K562 (cell line): ENCODE measurements at regions not wholly inside any gene's neighbourhood (a gene's known extent, or its start where the extent isn't known, plus 50 kb on each side); places are given as distances from the start of the nearest gene placed in this dataset.

Source experiments
- ATAC-seq: fragments of 200-7000 bp; cut with Tn5 transposase; 3 replicates; pipeline ENCODE4 v1.9.1; 2020; ENCODE audit warnings: moderate library complexity
- BruUV-seq: library from RNA; stranded (reverse); fragments of 400-500 nt; replicated peaks from 2 replicates; lab custom pipeline; 2021; lab: Mats Ljungman, UMichigan
- CTCF ChIA-PET: fragments of 300-600 bp; formaldehyde crosslinking; extraction: SDS; loops from one replicate; lab custom pipeline; 2021; ENCODE audit warnings: low intra/inter-chr PET ratio; lab: Yijun Ruan, JAX
- POLR2A ChIA-PET: fragments of 300-600, 350-650 bp; sonication (Branson Sonifier 250); formaldehyde crosslinking; extraction: SDS; loops from one replicate; lab custom pipeline; 2021; ENCODE audit warnings: antibody characterized with exemption, inconsistent platforms; lab: Yijun Ruan, JAX
- DNase-seq, 4 experiments: peaks; one replicate each; pipeline versions ENCODE4 v3.0.0 to v3.0.0-alpha.2; 2011 to 2018; ENCODE audit warnings: low spot score in 3 of 4, mixed read lengths in 3 of 4; ENCODE audit errors: extremely low read depth in 1 of 4
- FAIRE-seq: peaks from 2 replicates; lab custom pipeline; 2011; peaks lifted over from hg19 to GRCh38; lab: Jason Lieb, UNC
- H2AFZ ChIP-seq: 2 replicates; pipeline ENCODE4 v1.6.0; 2011; ENCODE audit warnings: low read depth, low read length, control low read depth, inconsistent platforms
- H3K27ac ChIP-seq: fragments of 200-600 bp; 3 replicates; pipeline ENCODE4 v1.8.0; 2011; ENCODE audit warnings: low read depth, mild to moderate bottlenecking, control low read depth, inconsistent platforms, low read length, moderate library complexity, mixed read lengths; ENCODE audit errors: extremely low read depth
- H3K27me3 ChIP-seq, 2 experiments: fragments of 300-600 bp in 1 of 2; 2 replicates in 1 of 2; 3 replicates in 1 of 2; pipeline versions ENCODE4 v1.6.0 to v1.8.0; 2011; ENCODE audit warnings: inconsistent platforms in 2 of 2, low read length in 2 of 2, mild to moderate bottlenecking in 1 of 2, mixed read lengths in 1 of 2, moderate library complexity in 1 of 2; ENCODE audit not compliant: control insufficient read depth in 2 of 2, insufficient read depth in 2 of 2
- H3K36me3 ChIP-seq: fragments of 300-600 bp; 3 replicates; pipeline ENCODE4 v1.8.0; 2011; ENCODE audit warnings: mild to moderate bottlenecking, low read length, inconsistent platforms; ENCODE audit not compliant: control insufficient read depth, insufficient read depth
- H3K4me1 ChIP-seq, 2 experiments: fragments of 200-600 bp in 1 of 2; replicated peaks in 1 of 2; 2 replicates in 1 of 2; 3 replicates in 1 of 2; pipeline versions ENCODE4 v1.5.1 to v1.8.0; 2011; ENCODE audit warnings: inconsistent platforms in 2 of 2, low read length in 2 of 2, mild to moderate bottlenecking in 1 of 2, mixed read lengths in 1 of 2, moderate library complexity in 1 of 2; ENCODE audit not compliant: control insufficient read depth in 2 of 2, insufficient read depth in 2 of 2
- H3K4me2 ChIP-seq: 2 replicates; pipeline ENCODE4 v1.6.1; 2011; ENCODE audit warnings: low read length, control low read depth, inconsistent platforms, mixed read lengths; ENCODE audit not compliant: insufficient read depth
- H3K4me3 ChIP-seq: fragments of 200-600 bp; sonication (generic), shearing (Covaris generic); 2 replicates; pipeline ENCODE4 v1.5.1; 2016; ENCODE audit warnings: control low read depth, inconsistent platforms
- H3K79me2 ChIP-seq: fragments of 200-600 bp; 3 replicates; pipeline ENCODE4 v1.8.0; 2011; ENCODE audit warnings: low read length, inconsistent platforms; ENCODE audit not compliant: control insufficient read depth, insufficient read depth
- H3K9ac ChIP-seq, 2 experiments: 2 replicates each; pipeline versions ENCODE4 v1.6.0 to v1.6.1; 2011; ENCODE audit warnings: low read depth in 2 of 2, low read length in 2 of 2, control low read depth in 1 of 2, inconsistent platforms in 1 of 2, mild to moderate bottlenecking in 1 of 2, mixed read lengths in 1 of 2; ENCODE audit not compliant: insufficient read depth in 1 of 2
- H3K9me1 ChIP-seq: one replicate; pipeline ENCODE4 v1.6.0; 2011; ENCODE audit warnings: inconsistent platforms, mild to moderate bottlenecking, low read length, moderate library complexity; ENCODE audit not compliant: control insufficient read depth, insufficient read depth
- H3K9me3 ChIP-seq: replicated peaks from 2 replicates; pipeline ENCODE4 v1.5.1; 2011; ENCODE audit warnings: low read depth, low read length, inconsistent platforms; ENCODE audit not compliant: control insufficient read depth, insufficient read depth
- H4K20me1 ChIP-seq: replicated peaks from 2 replicates; pipeline ENCODE4 v1.6.1; 2011; ENCODE audit warnings: low read length, inconsistent platforms, mixed read lengths; ENCODE audit not compliant: control insufficient read depth, insufficient read depth
- HES1 ChIP-seq: fragments of 450-650 bp; IDR thresholded peaks from 2 replicates; pipeline ENCODE4 v1.6.1; 2016; ENCODE audit warnings: low read depth, mild to moderate bottlenecking, moderate library complexity
- HNRNPK ChIP-seq: fragments of 200-400 bp; formaldehyde crosslinking; IDR thresholded peaks from one replicate; pipeline ENCODE4 v1.6.1; 2018; ENCODE audit warnings: mild to moderate bottlenecking, low read depth, low read length; ENCODE audit not compliant: poor library complexity, severe bottlenecking
- KAT8 ChIP-seq: fragments of 450-650 bp; IDR thresholded peaks from 2 replicates; pipeline ENCODE4 v1.6.1; 2016; ENCODE audit warnings: low read depth, mild to moderate bottlenecking
- PHF8 ChIP-seq: fragments of 200-600 bp; sonication (generic); IDR thresholded peaks from 2 replicates; pipeline ENCODE4 v1.6.1; 2012; ENCODE audit warnings: mixed run types, mild to moderate bottlenecking, inconsistent platforms, low read length, moderate library complexity, borderline replicate concordance
- SIN3A ChIP-seq, 2 experiments: fragments of 150-350 bp in 1 of 2; IDR thresholded peaks; 2 replicates each; pipeline ENCODE4 v1.6.1; 2011 to 2016; ENCODE audit warnings: borderline replicate concordance in 2 of 2, low read depth in 2 of 2, low read length in 2 of 2, mild to moderate bottlenecking in 2 of 2, moderate library complexity in 2 of 2; ENCODE audit not compliant: control insufficient read depth in 1 of 2
- SMARCC2 ChIP-seq: fragments of 450-650 bp; IDR thresholded peaks from 2 replicates; pipeline ENCODE4 v1.6.1; 2017; ENCODE audit warnings: antibody characterized with exemption, moderate library complexity, mild to moderate bottlenecking, low read depth
- TEAD4 ChIP-seq, 2 experiments: sonication (generic) in 1 of 2; formaldehyde crosslinking in 1 of 2; IDR thresholded peaks; 2 replicates each; pipeline versions ENCODE4 v1.6.1 to v1.8.0; 2012 to 2022; ENCODE audit warnings: borderline replicate concordance in 1 of 2, inconsistent platforms in 1 of 2, low read length in 1 of 2, mild to moderate bottlenecking in 1 of 2, missing genetic modification reagents in 1 of 2
- ZKSCAN1 ChIP-seq: fragments of 150-350 bp; IDR thresholded peaks from 2 replicates; pipeline ENCODE4 v1.6.1; 2016; ENCODE audit warnings: low read depth, low read length
- WGBS: fragments of 100-300 bp; shearing (Covaris generic); methylation state at CpG from one replicate; pipeline ENCODE4 v1.1.6; 2016; ENCODE audit warnings: low coverage, mixed read lengths; ENCODE audit not compliant: insufficient coverage; ENCODE audit errors: missing lambda C conversion rate; 5-methylcytosine and 5-hydroxymethylcytosine counted together
- in situ Hi-C: fragments of 300-500 bp; cut with MboI; formaldehyde crosslinking; loops from 4 replicates; pipeline ENCODE4 v1.15.0; 2018; ENCODE audit warnings: inconsistent platforms, mixed read lengths
- intact Hi-C: fragments of 100-400 bp; cut with micrococcal nuclease; formaldehyde crosslinking; loops from 2 replicates; pipeline ENCODE4 v1.14.2; 2022

DNA sequence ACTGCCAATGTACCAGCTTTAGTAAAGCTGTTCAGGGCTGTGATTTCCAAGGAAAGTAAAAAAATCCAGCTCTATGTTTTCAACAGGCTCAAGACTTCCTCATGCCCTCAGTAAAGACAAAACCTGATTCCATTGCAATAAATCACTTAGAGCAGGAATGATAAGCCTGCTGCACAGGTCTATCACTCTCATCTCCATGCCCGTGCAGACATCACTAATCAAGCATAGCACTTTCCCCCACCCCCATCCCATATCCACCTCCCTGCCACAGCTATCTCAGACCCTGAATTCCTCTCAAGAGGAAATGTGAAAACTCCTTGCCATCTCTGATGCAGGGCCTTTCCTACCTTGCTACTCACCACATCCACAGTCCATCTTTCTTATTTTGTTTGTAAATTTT, 554.9 kb downstream of the MAFB start:
- ATAC-seq (no peak), FAIRE-seq (no peak), DNase-seq (no peak)
- Histone ChIP-seq H3K27ac (no peak overlapping the region), H3K79me2 (no peaks in the 10 kb centered on the region), H3K9ac (no peak overlapping the region), H3K9me3 (no peaks in the 10 kb centered on the region), H3K4me1 (no peaks in the 10 kb centered on the region), H4K20me1 (no peaks in the 10 kb centered on the region), H3K27me3 (no peaks in the 10 kb centered on the region), H3K9me1 (no peaks in the 10 kb centered on the region), H3K4me2 (no peak overlapping the region), H3K36me3 (no peaks in the 10 kb centered on the region), H2AFZ (no peak overlapping the region), H3K4me3 (no peak overlapping the region)
- no TSS peak for BruUV-seq
- no peak for TF ChIP-seq KAT8
- no peak for TF ChIP-seq HNRNPK
- no peak for TF ChIP-seq TEAD4 (IDR thresholded peaks at IDR 0.05; ENCODE audit: low read length)
- no peak for TF ChIP-seq TEAD4 (CRISPR knock-in tag; IDR thresholded peaks at IDR 0.05; ENCODE audit: borderline replicate concordance)
- no peak for TF ChIP-seq SMARCC2
- TF ChIP-seq HES1: no peak
- TF ChIP-seq ZKSCAN1: no peak
- TF ChIP-seq PHF8: no peak
- no peak for TF ChIP-seq SIN3A (IDR thresholded peaks at IDR 0.05; ENCODE audit: borderline replicate concordance in 2 of 2, control insufficient read depth in 1 of 2, low read depth in 2 of 2, low read length in 2 of 2)
- intact Hi-C loops: no loop called here
- 0% methylated on average over 1 of the region's 1 CpG for WGBS
- CTCF ChIA-PET: no interaction called here
- in situ Hi-C loops: no loop called here
- POLR2A ChIA-PET: no interaction called here
